SK-N-SH treated with all-trans-retinoic acid at 6 μM for 48 hours (cell line): ENCODE measurements at regions not wholly inside any gene's neighbourhood (a gene's known extent, or its start where the extent isn't known, plus 50 kb on each side); places are given as distances from the start of the nearest gene placed in this dataset.

Experiments used
- BACH2 ChIP-seq: fragments of 250-450 bp; sonication (Bioruptor Pico); IDR thresholded peaks from 2 replicates; pipeline ENCODE4 v1.9.0; 2021; ENCODE audit warnings: mild to moderate bottlenecking, borderline replicate concordance
- CSDC2 ChIP-seq: fragments of 250-450 bp; sonication (Bioruptor Pico); IDR thresholded peaks from 2 replicates; pipeline ENCODE4 v1.5.0; 2020; ENCODE audit warnings: mild to moderate bottlenecking, moderate library complexity
- ESRRG ChIP-seq: fragments of 250-450 bp; sonication (Bioruptor Pico); IDR thresholded peaks from 2 replicates; pipeline ENCODE4 v1.6.1; 2021; ENCODE audit warnings: mild to moderate bottlenecking
- PPARA ChIP-seq: fragments of 250-450 bp; sonication (Bioruptor Pico); IDR thresholded peaks from 2 replicates; pipeline ENCODE4 v1.5.0; 2020; ENCODE audit warnings: mild to moderate bottlenecking, borderline replicate concordance
- RARB ChIP-seq: fragments of 250-450 bp; sonication (Bioruptor Pico); IDR thresholded peaks from 2 replicates; pipeline ENCODE4 v1.8.0; 2021; ENCODE audit warnings: mild to moderate bottlenecking, moderate library complexity
- SNAI2 ChIP-seq: fragments of 250-450 bp; sonication (Bioruptor Pico); IDR thresholded peaks from 2 replicates; pipeline ENCODE4 v1.5.0; 2020; ENCODE audit warnings: mild to moderate bottlenecking, moderate library complexity
- TOX ChIP-seq: fragments of 250-450 bp; sonication (Bioruptor Pico); IDR thresholded peaks from 2 replicates; pipeline ENCODE4 v1.8.0; 2021; ENCODE audit warnings: mild to moderate bottlenecking, moderate library complexity, borderline replicate concordance
- TSHZ2 ChIP-seq: fragments of 250-450 bp; sonication (Bioruptor Pico); IDR thresholded peaks from 2 replicates; pipeline ENCODE4 v1.5.0; 2020; ENCODE audit warnings: mild to moderate bottlenecking, moderate library complexity
- ZFP30 ChIP-seq: fragments of 450-650 bp; formaldehyde crosslinking; IDR thresholded peaks from 2 replicates; pipeline ENCODE4 v1.5.0; 2022; ENCODE audit warnings: mild to moderate bottlenecking, moderate library complexity
- ZNF70 ChIP-seq: fragments of 450-650 bp; formaldehyde crosslinking; IDR thresholded peaks from 2 replicates; pipeline ENCODE4 v1.5.0; 2020; ENCODE audit warnings: mild to moderate bottlenecking, moderate library complexity
- ZNF8 ChIP-seq: fragments of 450-650 bp; formaldehyde crosslinking; IDR thresholded peaks from 2 replicates; pipeline ENCODE4 v1.5.0; 2020; ENCODE audit warnings: mild to moderate bottlenecking, moderate library complexity
- TF ChIP-seq, protein P1 (sequence below): fragments of 250-450 bp; sonication (Bioruptor Pico); IDR thresholded peaks from 2 replicates; pipeline ENCODE4 v1.8.0; 2020; ENCODE audit warnings: mild to moderate bottlenecking, moderate library complexity, borderline replicate concordance
- TF ChIP-seq, protein P2 (sequence below): fragments of 250-450 bp; sonication (Bioruptor Pico); IDR thresholded peaks from 2 replicates; pipeline ENCODE4 v1.8.0; 2021; ENCODE audit warnings: low read depth, mild to moderate bottlenecking, moderate library complexity, borderline replicate concordance

DNA sequence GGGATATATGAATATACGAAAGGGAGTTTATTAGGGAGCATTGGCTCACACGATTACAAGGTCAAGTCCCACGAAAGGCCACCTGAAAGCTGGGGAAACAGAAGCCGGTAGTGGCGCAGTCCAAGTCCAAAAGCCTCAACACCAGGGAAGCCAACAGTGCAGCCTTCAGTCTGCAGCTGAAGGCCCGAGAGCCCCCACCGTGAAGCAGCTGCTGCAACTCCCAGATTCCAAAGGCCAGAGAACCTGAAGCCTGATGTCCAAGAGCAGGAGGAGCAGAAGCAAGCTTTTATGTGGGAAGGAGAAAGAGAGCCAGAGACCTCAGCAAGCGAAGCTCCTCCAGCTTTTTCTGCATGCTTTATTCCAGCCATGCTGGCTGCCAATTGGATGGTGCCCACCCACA is 275.8 kb downstream of the PTTG2 start:
- TF ChIP-seq, protein P1, sequence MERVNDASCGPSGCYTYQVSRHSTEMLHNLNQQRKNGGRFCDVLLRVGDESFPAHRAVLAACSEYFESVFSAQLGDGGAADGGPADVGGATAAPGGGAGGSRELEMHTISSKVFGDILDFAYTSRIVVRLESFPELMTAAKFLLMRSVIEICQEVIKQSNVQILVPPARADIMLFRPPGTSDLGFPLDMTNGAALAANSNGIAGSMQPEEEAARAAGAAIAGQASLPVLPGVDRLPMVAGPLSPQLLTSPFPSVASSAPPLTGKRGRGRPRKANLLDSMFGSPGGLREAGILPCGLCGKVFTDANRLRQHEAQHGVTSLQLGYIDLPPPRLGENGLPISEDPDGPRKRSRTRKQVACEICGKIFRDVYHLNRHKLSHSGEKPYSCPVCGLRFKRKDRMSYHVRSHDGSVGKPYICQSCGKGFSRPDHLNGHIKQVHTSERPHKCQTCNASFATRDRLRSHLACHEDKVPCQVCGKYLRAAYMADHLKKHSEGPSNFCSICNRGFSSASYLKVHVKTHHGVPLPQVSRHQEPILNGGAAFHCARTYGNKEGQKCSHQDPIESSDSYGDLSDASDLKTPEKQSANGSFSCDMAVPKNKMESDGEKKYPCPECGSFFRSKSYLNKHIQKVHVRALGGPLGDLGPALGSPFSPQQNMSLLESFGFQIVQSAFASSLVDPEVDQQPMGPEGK (CRISPR knock-in tag) = no peak
- no peak for TF ChIP-seq TSHZ2
- no peak for TF ChIP-seq ZFP30 (CRISPR knock-in tag)
- no peak for TF ChIP-seq ESRRG
- TF ChIP-seq RARB (CRISPR knock-in tag) = no peak
- no peak for TF ChIP-seq CSDC2 (CRISPR knock-in tag)
- TF ChIP-seq SNAI2 (CRISPR knock-in tag) = no peak
- TF ChIP-seq ZNF8 (CRISPR knock-in tag) = no peak
- no peak for TF ChIP-seq TOX (CRISPR knock-in tag)
- no peak for TF ChIP-seq BACH2
- TF ChIP-seq PPARA (CRISPR knock-in tag) = no peak
- TF ChIP-seq ZNF70 (CRISPR knock-in tag) = no peak
- TF ChIP-seq, protein P2, sequence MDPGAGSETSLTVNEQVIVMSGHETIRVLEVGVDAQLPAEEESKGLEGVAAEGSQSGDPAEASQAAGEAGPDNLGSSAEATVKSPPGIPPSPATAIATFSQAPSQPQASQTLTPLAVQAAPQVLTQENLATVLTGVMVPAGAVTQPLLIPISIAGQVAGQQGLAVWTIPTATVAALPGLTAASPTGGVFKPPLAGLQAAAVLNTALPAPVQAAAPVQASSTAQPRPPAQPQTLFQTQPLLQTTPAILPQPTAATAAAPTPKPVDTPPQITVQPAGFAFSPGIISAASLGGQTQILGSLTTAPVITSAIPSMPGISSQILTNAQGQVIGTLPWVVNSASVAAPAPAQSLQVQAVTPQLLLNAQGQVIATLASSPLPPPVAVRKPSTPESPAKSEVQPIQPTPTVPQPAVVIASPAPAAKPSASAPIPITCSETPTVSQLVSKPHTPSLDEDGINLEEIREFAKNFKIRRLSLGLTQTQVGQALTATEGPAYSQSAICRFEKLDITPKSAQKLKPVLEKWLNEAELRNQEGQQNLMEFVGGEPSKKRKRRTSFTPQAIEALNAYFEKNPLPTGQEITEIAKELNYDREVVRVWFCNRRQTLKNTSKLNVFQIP (CRISPR knock-in tag) = no peak
